ENCODE measurements at regions not wholly inside any gene's neighbourhood (a gene's known extent, or its start where the extent isn't known, plus 50 kb on each side); places are given as distances from the start of the nearest gene placed in this dataset.

- DNase-seq (ENCODE audit: low read depth in 3 of 3), result no peak
These were observed 1052.4 kb downstream of the TUSC7 start for GRCh38 chr3:117761703-117762620.

DNA sequence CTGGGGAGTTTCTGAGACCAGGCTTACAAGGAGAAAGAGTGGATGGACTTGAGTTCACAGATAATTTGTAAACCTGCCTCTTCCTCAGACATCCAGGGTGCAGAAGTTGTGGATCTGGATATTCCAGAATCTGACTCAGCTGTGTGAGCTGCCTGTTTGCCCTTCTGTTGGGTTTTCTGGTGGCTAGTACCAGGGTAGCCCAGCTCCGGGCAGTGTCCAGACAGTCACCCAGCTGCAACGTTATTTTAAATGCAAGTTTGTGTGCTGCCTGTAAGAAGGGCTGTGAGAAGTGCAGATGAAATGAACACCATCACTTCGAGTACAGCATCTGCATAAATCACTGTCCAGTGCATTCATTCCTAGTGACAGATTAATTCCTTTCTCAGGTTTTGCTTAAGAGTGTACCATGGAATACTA is 1053.0 kb downstream of the TUSC7 start:
- DNase-seq (ENCODE audit: low read depth in 3 of 3), result no peak

- DNase-seq (ENCODE audit: low read depth in 3 of 3), result no peak
These were observed 1054.0 kb downstream of the TUSC7 start for GRCh38 chr3:117763561-117763960.

DNA sequence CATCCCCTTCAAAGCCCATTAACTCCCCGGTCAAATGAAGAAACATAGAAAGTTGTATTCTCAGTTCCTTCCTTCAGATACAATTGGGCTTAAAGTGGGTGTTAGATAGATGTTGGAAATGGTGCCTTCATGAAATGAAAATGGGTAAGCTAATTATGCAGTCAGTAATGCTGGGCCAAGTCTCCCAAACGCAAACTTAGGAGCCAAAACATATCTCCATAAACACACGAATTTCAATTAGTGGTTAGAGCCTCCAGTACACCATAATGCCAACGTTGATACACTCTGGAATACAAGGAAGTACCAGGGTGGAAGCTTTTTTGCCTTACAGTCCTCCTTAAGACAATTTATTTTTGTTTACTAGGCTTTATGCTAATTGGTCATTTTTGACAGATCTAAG is 1059.0 kb downstream of the TUSC7 start:
- no peak for DNase-seq (ENCODE audit: low read depth in 3 of 3)

GRCh38 chr3:117774130-117774529 is 1064.6 kb downstream of the TUSC7 start:
- no peak for DNase-seq (ENCODE audit: low read depth in 3 of 3)

- DNase-seq (ENCODE audit: low read depth in 3 of 3), result no peak
These were observed 1076.8 kb downstream of the TUSC7 start for GRCh38 chr3:117786349-117786748.

GRCh38 chr3:117788061-117788460 is 1078.5 kb downstream of the TUSC7 start:
- DNase-seq (ENCODE audit: low read depth in 3 of 3), result no peak

DNA sequence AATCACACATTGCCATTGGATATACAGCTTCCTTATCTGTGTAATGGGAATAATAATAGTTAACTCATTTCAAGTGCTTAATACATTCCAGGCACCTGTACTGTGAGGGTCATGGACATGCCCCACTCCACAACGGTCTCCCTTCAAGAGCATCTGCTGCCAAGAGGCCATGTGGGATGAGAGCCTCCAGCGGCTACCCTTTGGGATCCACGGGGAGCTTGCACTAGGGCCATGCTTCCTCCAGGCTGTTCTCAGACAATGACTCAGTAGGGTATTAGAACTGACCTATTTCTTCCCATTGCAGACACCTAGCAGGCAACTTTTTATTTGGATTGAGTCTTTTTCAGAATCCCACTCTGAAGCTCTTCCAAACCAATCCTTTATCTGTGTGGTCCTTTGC is 1078.9 kb downstream of the TUSC7 start:
- no peak for DNase-seq (ENCODE audit: low read depth in 3 of 3)

DNA sequence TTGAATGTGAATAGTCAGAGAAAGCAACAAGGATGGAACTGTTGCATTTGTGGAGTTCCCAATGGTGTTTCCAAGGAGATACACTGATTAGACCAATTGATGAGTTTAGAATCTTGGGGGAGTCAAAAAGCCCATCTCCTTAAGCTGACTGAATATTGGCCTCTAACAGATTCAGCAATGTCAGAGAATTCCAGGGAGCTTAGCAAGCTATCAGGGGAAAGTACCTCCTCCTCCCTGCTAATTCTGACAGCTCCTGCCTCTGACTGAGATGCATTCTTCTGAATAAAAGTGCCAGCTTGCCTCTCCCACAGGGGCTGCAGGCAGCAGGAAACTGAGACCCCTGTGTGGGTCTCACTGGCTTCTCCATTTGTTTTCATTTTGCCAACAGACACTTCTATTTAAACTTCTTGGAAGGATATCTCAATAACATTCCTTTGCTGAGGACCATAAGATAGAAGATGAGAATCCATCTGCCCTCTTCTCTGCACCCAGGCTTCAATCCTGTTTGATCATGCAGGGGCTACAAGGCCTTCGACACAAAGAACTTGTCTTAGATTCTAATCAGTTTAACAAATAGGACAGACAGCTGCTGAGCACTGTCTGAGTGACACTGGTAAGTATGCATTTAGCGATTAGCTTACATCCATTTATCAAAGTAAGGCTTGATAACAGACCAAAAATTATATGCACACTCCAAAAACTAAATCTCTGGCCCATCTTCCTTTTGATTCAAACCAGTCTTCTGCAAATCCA is 1080.8 kb downstream of the TUSC7 start:
- no peak for DNase-seq (ENCODE audit: low read depth in 3 of 3)

DNA sequence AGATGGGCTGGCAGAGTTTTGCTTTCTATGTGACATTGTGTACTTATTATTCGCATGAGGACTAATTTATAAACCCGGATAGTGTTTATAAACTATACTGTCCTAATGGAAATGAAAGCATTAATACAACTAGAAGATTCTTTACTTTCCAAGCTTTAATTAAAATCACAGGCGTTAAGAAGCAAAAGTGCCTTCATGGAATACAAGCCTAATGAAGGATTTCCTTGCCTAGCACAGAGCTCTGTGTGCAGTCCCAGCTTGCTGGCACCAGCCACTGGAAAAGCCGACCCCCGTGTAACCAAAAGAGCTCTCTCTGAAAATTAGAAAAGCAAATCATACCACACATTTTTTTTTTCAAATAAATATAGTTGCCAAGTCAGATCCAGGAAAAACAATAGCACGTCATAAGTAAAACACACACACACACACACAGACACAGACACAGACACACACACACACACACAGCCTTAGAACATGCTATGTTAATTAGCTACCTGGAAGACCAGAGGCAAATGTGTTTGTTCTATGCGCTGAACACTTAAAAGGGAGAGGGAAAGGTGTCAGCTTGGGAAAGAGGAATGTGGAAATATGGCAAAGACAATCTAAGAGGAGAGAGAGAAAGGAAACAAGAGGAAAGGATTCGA is 1084.2 kb downstream of the TUSC7 start:
- no peak for DNase-seq (ENCODE audit: low read depth in 3 of 3)

DNA sequence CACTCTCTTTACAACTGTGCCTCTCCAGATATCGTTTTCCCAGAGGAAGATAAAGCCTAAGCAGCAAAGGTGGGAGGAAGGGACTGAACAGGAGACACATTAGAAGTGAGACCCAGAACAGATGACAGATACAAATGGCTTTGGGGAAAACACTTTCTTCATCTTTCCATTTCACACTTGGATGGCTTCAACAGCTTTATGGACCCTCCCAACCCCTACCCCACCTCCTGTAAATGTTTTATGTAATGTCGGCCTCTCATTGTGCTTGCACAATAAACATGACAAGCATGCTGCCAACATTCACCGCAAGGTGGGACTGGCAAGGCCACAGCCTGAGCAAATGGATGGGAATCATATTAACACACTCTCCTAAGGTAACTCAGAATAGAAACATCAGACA is 1088.6 kb downstream of the TUSC7 start:
- no peak for DNase-seq (ENCODE audit: low read depth in 3 of 3)

- no peak for DNase-seq (ENCODE audit: low read depth in 3 of 3)
These were observed 1089.3 kb downstream of the TUSC7 start for GRCh38 chr3:117798687-117799386.

GRCh38 chr3:117799387-117799735 is 1089.8 kb downstream of the TUSC7 start:
- no peak for DNase-seq (ENCODE audit: low read depth in 3 of 3)

DNA sequence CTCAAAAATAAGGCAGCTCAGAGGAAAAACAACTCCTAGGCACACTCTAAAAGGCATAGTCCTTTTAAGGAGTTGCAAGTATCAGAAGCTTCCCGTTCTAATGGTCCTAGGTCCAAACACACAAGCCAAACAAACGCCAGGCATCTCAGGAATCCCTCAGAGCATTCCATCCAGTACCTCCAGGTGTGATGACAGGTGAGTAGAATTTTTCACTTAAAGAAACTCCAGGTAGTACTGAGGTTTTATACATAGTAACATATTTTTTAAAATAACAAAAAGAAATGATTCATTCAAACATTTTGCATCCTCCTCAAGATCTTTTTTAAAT is 1092.3 kb downstream of the TUSC7 start:
- no peak for DNase-seq (ENCODE audit: low read depth in 3 of 3)

DNA sequence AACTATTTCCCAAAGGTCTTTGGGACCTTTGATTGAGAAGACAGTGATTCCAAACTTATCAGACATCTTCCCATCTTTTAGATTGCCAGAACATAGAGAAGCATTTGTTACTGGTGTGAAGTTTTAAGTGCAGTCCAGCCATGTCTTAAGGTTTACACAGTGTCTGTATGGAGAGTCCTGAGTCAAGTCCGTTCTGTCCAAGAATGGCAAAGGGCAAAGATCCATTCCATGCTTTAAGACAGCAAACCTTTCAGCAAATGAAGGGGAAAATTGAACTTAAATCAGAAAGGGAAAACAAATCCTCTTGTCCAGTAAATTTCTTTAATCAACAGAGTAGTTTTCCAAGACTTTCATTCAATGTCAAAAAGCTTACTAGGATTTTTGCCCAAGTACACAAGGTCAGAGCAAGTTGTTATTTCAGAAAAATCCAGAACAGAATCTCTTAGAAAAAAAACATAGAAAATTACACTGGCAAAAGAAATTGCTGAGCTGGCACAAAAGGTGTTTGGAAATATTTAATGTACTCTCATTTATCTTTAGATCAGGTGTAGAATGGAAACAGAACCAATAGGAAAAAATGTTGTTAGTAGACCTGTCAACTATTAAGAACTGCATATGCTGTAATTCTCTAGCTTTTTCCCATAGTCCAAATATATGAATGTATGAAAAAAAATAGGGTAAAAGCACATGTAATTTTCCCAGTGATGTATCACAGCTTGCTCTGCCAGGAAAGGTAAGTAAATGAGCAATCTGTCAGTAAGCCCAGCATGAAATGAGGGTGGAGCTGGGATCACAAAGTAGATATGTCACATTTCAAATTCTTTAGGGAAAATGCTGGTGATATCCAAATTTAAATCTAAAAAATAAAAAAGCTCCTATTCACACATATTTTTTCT is 1099.9 kb downstream of the TUSC7 start:
- no peak for DNase-seq (ENCODE audit: low read depth in 3 of 3)

DNA sequence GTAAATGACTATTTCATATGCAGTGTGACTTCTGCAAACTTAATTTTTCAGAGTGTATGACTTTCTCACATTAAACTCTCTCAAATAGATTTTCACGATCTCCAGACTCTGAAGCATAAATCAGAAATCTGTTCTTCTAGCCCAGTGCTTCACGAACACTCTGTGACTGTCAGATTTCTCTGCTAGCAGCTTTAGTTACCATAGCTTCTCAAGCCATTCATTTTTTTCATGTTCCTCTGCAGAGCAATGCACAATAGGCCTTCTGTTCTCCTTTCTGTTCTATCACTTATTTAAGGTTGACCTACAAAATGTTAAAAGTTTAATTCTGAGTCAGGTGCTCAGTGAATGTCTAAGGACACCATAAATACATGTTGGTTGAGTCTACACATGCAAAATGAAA is 1102.2 kb downstream of the TUSC7 start:
- DNase-seq (ENCODE audit: low read depth in 3 of 3), result no peak

GRCh38 chr3:117814975-117815374 is 1105.4 kb downstream of the TUSC7 start:
- no peak for DNase-seq (ENCODE audit: low read depth in 3 of 3)

DNA sequence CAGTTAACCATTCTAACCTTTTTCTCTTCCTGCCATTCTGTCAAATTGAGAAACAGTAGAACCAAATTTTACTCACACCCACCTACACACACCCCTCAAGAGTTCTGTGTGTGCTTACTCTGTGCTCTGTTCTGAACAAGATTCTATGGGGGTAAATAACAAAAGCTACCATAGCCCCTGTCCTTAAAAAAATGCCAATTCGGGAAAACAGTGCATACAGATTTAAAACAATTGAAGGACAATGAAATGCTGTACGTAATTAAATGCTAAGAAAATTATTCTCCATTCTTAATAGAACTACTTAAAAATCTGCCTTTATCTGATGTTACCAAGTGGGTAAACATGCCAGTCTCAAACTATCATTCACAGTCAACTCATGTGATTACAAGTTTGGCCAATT is 1107.5 kb downstream of the TUSC7 start:
- DNase-seq (ENCODE audit: low read depth in 3 of 3), result no peak

DNA sequence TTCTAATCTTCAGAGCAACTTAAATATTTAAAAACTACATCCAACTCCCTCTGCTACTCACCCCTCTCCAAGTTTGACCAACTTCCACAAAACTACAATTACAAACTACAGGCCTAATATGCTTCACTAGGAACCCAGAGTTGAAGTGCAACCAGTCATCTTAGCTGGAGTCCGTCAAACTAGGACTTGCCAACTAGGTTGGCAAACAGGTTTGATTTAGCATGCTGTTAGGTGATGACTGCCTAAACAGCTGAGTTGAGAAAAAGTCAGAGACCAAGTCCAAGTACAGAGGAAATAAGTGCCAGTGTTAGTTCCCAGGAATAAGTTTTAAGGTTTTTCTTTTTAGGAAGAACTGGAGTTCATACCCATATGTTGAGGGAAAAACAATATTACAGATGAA is 1109.0 kb downstream of the TUSC7 start:
- no peak for DNase-seq (ENCODE audit: low read depth in 3 of 3)

- DNase-seq (ENCODE audit: low read depth in 3 of 3), result no peak
These were observed 1111.2 kb downstream of the TUSC7 start for GRCh38 chr3:117820658-117821299.

- no peak for DNase-seq (ENCODE audit: low read depth in 3 of 3)
These were observed 1112.8 kb downstream of the TUSC7 start for GRCh38 chr3:117822416-117822815.
